ENCODE measurements at regions not wholly inside any gene's neighbourhood (a gene's known extent, or its start where the extent isn't known, plus 50 kb on each side); places are given as distances from the start of the nearest gene placed in this dataset.

- Histone ChIP-seq H3K27me3 (no peaks in the 10 kb centered on the region), H3K36me3 (replicated peaks; ENCODE audit: insufficient read depth, low read depth) (no peaks in the 10 kb centered on the region), H2AFZ (no peak overlapping the region), H3K4me3 (no peak overlapping the region), H4K20me1 (ENCODE audit: insufficient read depth, poor library complexity, severe bottlenecking) (no peaks in the 10 kb centered on the region), H3K27ac (no peak overlapping the region), H3K9me3 (ENCODE audit: low read depth) (no peaks in the 10 kb centered on the region), H3K4me1 (ENCODE audit: insufficient read depth) (no peaks in the 10 kb centered on the region), H3K9me2 (replicated peaks; ENCODE audit: insufficient read depth) (no peaks in the 10 kb centered on the region), H3K4me2 (no peak overlapping the region), H3K79me2 (no peaks in the 10 kb centered on the region)
- WGBS (ENCODE audit: low lambda C conversion rate, missing lambda C conversion rate): 81% methylated on average over 2 of the region's 2 CpGs
- DNase-seq (ENCODE audit: low spot score): no peak
- TF ChIP-seq EZH2phosphoT487 (IDR thresholded peaks at IDR 0.05; ENCODE audit: low read depth, severe bottlenecking, unreplicated experiment): no peak
- TF ChIP-seq, protein P1, sequence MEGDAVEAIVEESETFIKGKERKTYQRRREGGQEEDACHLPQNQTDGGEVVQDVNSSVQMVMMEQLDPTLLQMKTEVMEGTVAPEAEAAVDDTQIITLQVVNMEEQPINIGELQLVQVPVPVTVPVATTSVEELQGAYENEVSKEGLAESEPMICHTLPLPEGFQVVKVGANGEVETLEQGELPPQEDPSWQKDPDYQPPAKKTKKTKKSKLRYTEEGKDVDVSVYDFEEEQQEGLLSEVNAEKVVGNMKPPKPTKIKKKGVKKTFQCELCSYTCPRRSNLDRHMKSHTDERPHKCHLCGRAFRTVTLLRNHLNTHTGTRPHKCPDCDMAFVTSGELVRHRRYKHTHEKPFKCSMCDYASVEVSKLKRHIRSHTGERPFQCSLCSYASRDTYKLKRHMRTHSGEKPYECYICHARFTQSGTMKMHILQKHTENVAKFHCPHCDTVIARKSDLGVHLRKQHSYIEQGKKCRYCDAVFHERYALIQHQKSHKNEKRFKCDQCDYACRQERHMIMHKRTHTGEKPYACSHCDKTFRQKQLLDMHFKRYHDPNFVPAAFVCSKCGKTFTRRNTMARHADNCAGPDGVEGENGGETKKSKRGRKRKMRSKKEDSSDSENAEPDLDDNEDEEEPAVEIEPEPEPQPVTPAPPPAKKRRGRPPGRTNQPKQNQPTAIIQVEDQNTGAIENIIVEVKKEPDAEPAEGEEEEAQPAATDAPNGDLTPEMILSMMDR (IDR thresholded peaks at IDR 0.05; ENCODE audit: poor library complexity): no peak
- TF ChIP-seq EZH2 (IDR thresholded peaks at IDR 0.05; ENCODE audit: borderline replicate concordance): no peak
These were observed 950.6 kb downstream of the CNTNAP5 start for GRCh38 chr2:124975648-124976047.

DNA sequence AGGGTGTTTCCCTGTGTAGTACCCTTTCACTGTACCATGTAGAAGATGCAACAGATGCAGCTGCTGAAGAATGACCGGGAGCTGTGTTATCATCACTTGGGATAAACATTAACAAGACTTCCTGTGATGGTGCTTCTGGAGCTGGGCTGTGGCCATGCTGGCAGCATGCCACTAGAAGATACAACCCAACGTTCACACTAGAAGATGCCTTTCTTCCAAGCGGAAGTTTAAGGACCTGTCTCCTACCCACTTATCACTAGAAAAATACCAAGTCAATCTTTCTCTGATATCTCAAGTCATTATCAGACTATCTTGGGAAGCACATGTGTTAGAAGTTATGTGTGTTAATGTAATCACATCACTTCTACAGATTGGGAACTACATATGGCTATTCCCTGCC, 953.5 kb downstream of the CNTNAP5 start:
- H3K9me2 ChIP-seq (replicated peaks; ENCODE audit: insufficient read depth): no peaks in the 10 kb centered on the region
- no peaks in the 10 kb centered on the region for H3K36me3 ChIP-seq (replicated peaks; ENCODE audit: insufficient read depth, low read depth)
- H3K4me3 ChIP-seq: no peak overlapping the region
- no peaks in the 10 kb centered on the region for H3K27me3 ChIP-seq
- no peaks in the 10 kb centered on the region for H3K4me1 ChIP-seq (ENCODE audit: insufficient read depth)
- DNase-seq (ENCODE audit: low spot score): peak; percentile 9
- H3K79me2 ChIP-seq: no peaks in the 10 kb centered on the region
- no peak overlapping the region for H3K4me2 ChIP-seq
- no peaks in the 10 kb centered on the region for H3K9me3 ChIP-seq (ENCODE audit: low read depth)
- no peak overlapping the region for H2AFZ ChIP-seq
- TF ChIP-seq EZH2 (IDR thresholded peaks at IDR 0.05; ENCODE audit: borderline replicate concordance) (no peak), EZH2phosphoT487 (IDR thresholded peaks at IDR 0.05; ENCODE audit: low read depth, severe bottlenecking, unreplicated experiment) (no peak)
- TF ChIP-seq, protein P1 (IDR thresholded peaks at IDR 0.05; ENCODE audit: poor library complexity): no peak
- H4K20me1 ChIP-seq (ENCODE audit: insufficient read depth, poor library complexity, severe bottlenecking): no peaks in the 10 kb centered on the region
- WGBS (ENCODE audit: low lambda C conversion rate, missing lambda C conversion rate): 43% methylated on average over 3 of the region's 3 CpGs
- H3K27ac ChIP-seq: no peak overlapping the region

GRCh38 chr2:124983595-124983994, 958.5 kb downstream of the CNTNAP5 start:
- Histone ChIP-seq H3K36me3 (replicated peaks; ENCODE audit: insufficient read depth, low read depth) (no peaks in the 10 kb centered on the region), H3K4me1 (ENCODE audit: insufficient read depth) (no peaks in the 10 kb centered on the region), H3K27me3 (no peaks in the 10 kb centered on the region), H3K9me3 (ENCODE audit: low read depth) (no peaks in the 10 kb centered on the region), H3K79me2 (no peaks in the 10 kb centered on the region), H3K27ac (no peak overlapping the region), H4K20me1 (ENCODE audit: insufficient read depth, poor library complexity, severe bottlenecking) (no peaks in the 10 kb centered on the region), H2AFZ (no peak overlapping the region), H3K4me3 (no peak overlapping the region), H3K9me2 (replicated peaks; ENCODE audit: insufficient read depth) (no peaks in the 10 kb centered on the region), H3K4me2 (no peak overlapping the region)
- no peak for DNase-seq (ENCODE audit: low spot score)
- TF ChIP-seq EZH2 (IDR thresholded peaks at IDR 0.05; ENCODE audit: borderline replicate concordance): no peak
- TF ChIP-seq EZH2phosphoT487 (IDR thresholded peaks at IDR 0.05; ENCODE audit: low read depth, severe bottlenecking, unreplicated experiment): no peak
- TF ChIP-seq, protein P1 (IDR thresholded peaks at IDR 0.05; ENCODE audit: poor library complexity): no peak

- no peak for TF ChIP-seq EZH2 (IDR thresholded peaks at IDR 0.05; ENCODE audit: borderline replicate concordance)
- TF ChIP-seq EZH2phosphoT487 (IDR thresholded peaks at IDR 0.05; ENCODE audit: low read depth, severe bottlenecking, unreplicated experiment): no peak
- TF ChIP-seq, protein P1 (IDR thresholded peaks at IDR 0.05; ENCODE audit: poor library complexity): no peak
- Histone ChIP-seq H3K27me3 (no peaks in the 10 kb centered on the region), H3K79me2 (no peaks in the 10 kb centered on the region), H3K9me3 (ENCODE audit: low read depth) (no peaks in the 10 kb centered on the region), H3K9me2 (replicated peaks; ENCODE audit: insufficient read depth) (no peaks in the 10 kb centered on the region), H3K4me2 (no peak overlapping the region), H3K36me3 (replicated peaks; ENCODE audit: insufficient read depth, low read depth) (no peaks in the 10 kb centered on the region), H3K27ac (no peak overlapping the region), H3K4me3 (no peak overlapping the region), H4K20me1 (ENCODE audit: insufficient read depth, poor library complexity, severe bottlenecking) (no peaks in the 10 kb centered on the region), H3K4me1 (ENCODE audit: insufficient read depth) (no peaks in the 10 kb centered on the region), H2AFZ (no peak overlapping the region)
- 62% methylated on average over 2 of the region's 2 CpGs for WGBS (ENCODE audit: low lambda C conversion rate, missing lambda C conversion rate)
- no peak for DNase-seq (ENCODE audit: low spot score)
These were observed 960.2 kb downstream of the CNTNAP5 start for GRCh38 chr2:124985270-124985669.
